Small intestine (tissue), 7 donors: ENCODE measurements at regions not wholly inside any gene's neighbourhood (a gene's known extent, or its start where the extent isn't known, plus 50 kb on each side); places are given as distances from the start of the nearest gene placed in this dataset.

Experiments
- DNase-seq, 2 donors: peaks; one replicate each; pipeline versions ENCODE4 v3.0.0 to v3.0.0-alpha.2; 2013
- FAIRE-seq: peaks from 2 replicates; lab custom pipeline; 2012; peaks lifted over from hg19 to GRCh38; lab: Jason Lieb, UNC
- H3K27ac ChIP-seq, 3 donors: one replicate each; pipeline ENCODE4 v1.5.1; 2013; ENCODE audit warnings: low read length in 2 of 3, mild to moderate bottlenecking in 2 of 3, control low read depth in 1 of 3, inconsistent platforms in 1 of 3, low read depth in 1 of 3, moderate library complexity in 1 of 3
- H3K27me3 ChIP-seq, 3 donors: one replicate each; pipeline ENCODE4 v1.6.1; 2013; ENCODE audit warnings: low read length in 3 of 3, inconsistent platforms in 1 of 3; ENCODE audit not compliant: control insufficient read depth in 3 of 3, insufficient read depth in 3 of 3
- H3K36me3 ChIP-seq, 3 donors: one replicate each; pipeline ENCODE4 v1.6.1; 2013; ENCODE audit warnings: low read length in 3 of 3, inconsistent platforms in 1 of 3, low read depth in 1 of 3, mild to moderate bottlenecking in 1 of 3, moderate library complexity in 1 of 3; ENCODE audit not compliant: control insufficient read depth in 3 of 3, insufficient read depth in 2 of 3
- H3K4me1 ChIP-seq, 3 donors: one replicate each; pipeline ENCODE4 v1.6.1; 2013; ENCODE audit warnings: low read length in 2 of 3, inconsistent platforms in 1 of 3, low read depth in 1 of 3, mild to moderate bottlenecking in 1 of 3, moderate library complexity in 1 of 3; ENCODE audit not compliant: control insufficient read depth in 3 of 3, insufficient read depth in 2 of 3
- H3K4me3 ChIP-seq, 3 donors: one replicate each; pipeline ENCODE4 v1.5.1; 2013; ENCODE audit warnings: low read length in 3 of 3, control low read depth in 1 of 3, inconsistent platforms in 1 of 3, low read depth in 1 of 3, mild to moderate bottlenecking in 1 of 3, moderate library complexity in 1 of 3
- H3K9me3 ChIP-seq, 2 donors: one replicate each; pipeline ENCODE4 v1.6.1; 2013; ENCODE audit warnings: low read depth in 1 of 2, low read length in 1 of 2; ENCODE audit not compliant: control insufficient read depth in 2 of 2, insufficient read depth in 1 of 2
- WGBS, 3 donors: extraction: QIAGEN DNeasy Blood & Tissue Kit; methylation state at CpG; one replicate each; pipeline ENCODE4 v1.1.7; 2013; 5-methylcytosine and 5-hydroxymethylcytosine counted together
- donor health status: healthy with polysubstance abuse.
- donor health status: control.
- donor health status: control.
- donor health status: Bipolar disorder and iron deficiency.
- donor health status: healthy.

DNA sequence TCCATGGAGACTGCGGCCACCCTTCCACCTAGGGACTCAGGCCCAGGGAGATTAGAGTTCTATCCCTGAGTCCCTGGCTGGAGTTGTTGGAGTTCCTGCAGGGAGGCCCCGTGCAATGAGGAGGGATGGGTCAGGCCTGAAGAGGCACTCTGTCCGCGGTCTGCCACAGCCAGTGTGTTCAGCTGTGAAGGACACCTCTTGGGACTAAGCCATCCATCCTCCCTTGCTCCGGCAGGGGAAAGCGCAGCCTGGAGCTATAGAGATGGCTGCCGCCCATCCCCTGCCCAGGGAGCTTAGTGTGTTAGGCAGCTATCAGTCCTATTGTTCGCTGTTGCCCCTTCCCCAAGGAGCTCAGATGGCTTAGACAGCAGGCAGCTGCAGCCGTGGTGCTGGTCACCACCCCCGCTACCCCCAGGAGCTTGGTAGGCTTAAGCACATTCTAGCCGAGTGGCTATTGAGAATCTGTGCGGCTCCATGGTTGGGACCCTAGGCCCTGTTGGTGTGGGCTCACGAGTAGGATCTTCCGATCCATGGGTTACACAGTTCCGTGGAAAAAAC, 141.3 kb downstream of the CYB561 start:
- WGBS, 3 donors = 92 to 93% (median 93%) methylated on average over 15 of the region's 15 CpGs
- FAIRE-seq (no peak), DNase-seq (no peak)
- Histone ChIP-seq H3K9me3 (peaks cover 0 to 8% of the 10 kb centered on the region in 2 donors), H3K4me3 (no peak overlapping the region), H3K27me3 (no peaks in the 10 kb centered on the region), H3K36me3 (peaks cover 0 to 5% (median 0%) of the 10 kb centered on the region in 3 donors), H3K27ac (no peak overlapping the region), H3K4me1 (no peaks in the 10 kb centered on the region)

DNA sequence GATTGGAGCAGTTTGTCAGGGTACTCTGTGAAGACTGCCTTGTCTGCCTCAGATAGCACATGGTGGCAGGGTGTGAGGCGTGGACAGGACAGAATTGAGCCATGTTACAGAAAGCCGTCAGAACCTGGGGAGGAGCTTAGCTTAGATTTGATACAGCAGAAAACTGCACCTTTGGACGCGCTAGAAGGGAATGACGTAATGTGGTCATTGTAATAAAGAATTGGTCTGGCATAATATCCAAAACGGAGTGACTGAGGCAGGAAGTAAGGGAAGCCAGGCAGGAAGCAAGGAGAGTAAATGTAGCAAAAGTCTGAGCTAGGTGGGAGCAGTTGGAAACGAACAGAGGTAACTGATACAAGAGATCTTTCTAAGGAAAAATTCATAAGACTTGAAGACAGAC, 140.2 kb downstream of the CYB561 start:
- H3K27ac ChIP-seq = no peak overlapping the region
- H3K4me3 ChIP-seq = no peak overlapping the region
- 80 to 85% (median 82%) methylated on average over 7 of the region's 7 CpGs for WGBS, 3 donors
- DNase-seq (peak in 1 of 2 donors; percentile 6), FAIRE-seq (no peak)
- peaks cover 0 to 8% of the 10 kb centered on the region in 2 donors for H3K9me3 ChIP-seq
- peaks cover 0 to 5% (median 0%) of the 10 kb centered on the region in 3 donors for H3K36me3 ChIP-seq
- no peaks in the 10 kb centered on the region for H3K27me3 ChIP-seq
- no peaks in the 10 kb centered on the region for H3K4me1 ChIP-seq

DNA sequence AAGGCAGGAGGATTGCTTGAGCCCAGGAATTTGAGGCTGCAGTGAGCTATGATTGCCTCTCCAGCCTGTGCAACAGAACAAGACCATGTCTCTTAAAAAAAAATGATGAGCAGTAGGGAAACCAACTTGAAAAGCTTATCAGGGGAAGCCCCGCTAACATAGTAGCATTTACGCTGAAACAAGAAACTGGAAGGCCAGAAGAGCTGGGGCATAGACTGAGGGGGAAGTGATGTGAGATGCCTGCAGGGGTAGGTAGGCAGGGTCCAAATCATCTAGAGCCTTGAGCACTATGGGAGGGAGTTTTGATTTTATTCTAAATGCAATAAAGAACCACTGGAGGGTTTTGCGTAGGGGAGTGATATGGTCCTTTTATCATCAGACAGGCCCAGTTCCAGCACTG, 139.3 kb downstream of the CYB561 start:
- no peaks in the 10 kb centered on the region for H3K4me1 ChIP-seq
- H3K9me3 ChIP-seq = peaks cover 0 to 8% of the 10 kb centered on the region in 2 donors
- peaks cover 0 to 5% (median 0%) of the 10 kb centered on the region in 3 donors for H3K36me3 ChIP-seq
- DNase-seq (no peak), FAIRE-seq (no peak)
- no peak overlapping the region for H3K4me3 ChIP-seq
- 94 to 97% (median 95%) methylated on average over 3 of the region's 3 CpGs for WGBS, 3 donors
- H3K27me3 ChIP-seq = no peaks in the 10 kb centered on the region
- H3K27ac ChIP-seq = no peak overlapping the region

GRCh38 chr17:63308272-63308671, 137.8 kb downstream of the CYB561 start:
- Histone ChIP-seq H3K36me3 (peaks cover 0 to 5% (median 0%) of the 10 kb centered on the region in 3 donors), H3K4me3 (no peak overlapping the region), H3K27ac (no peak overlapping the region), H3K9me3 (peaks cover 0 to 8% of the 10 kb centered on the region in 2 donors), H3K4me1 (no peaks in the 10 kb centered on the region), H3K27me3 (no peaks in the 10 kb centered on the region)
- FAIRE-seq (no peak), DNase-seq (no peak)
- 95 to 98% (median 97%) methylated on average over 1 of the region's 1 CpG for WGBS, 3 donors

DNA sequence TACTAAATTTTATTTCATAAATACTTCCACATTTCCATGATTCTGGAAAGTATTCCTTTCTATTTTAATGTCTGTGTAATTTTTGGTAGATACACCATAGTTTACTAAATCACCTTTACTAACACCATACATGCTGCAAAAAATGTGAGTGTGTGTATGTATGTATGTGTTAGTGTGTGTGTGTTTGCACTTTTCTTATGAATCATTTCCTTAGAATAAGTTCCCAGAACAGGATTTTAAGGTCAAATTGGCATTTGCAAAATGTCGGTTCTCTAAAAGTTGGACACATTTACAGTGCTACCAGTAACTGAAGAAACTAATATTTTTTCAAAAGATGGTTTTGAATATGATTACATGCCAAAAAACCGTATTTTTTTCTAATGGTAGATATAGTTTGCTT, 137.1 kb downstream of the CYB561 start:
- Histone ChIP-seq H3K9me3 (peaks cover 0 to 8% of the 10 kb centered on the region in 2 donors), H3K36me3 (peaks cover 0 to 5% (median 0%) of the 10 kb centered on the region in 3 donors), H3K4me3 (no peak overlapping the region), H3K27ac (no peak overlapping the region), H3K27me3 (no peaks in the 10 kb centered on the region), H3K4me1 (peaks cover 0 to 2% (median 0%) of the 10 kb centered on the region in 3 donors)
- no peak for FAIRE-seq
- DNase-seq = no peak
- WGBS, 3 donors = 45 to 72% (median 64%) methylated on average over 2 of the region's 2 CpGs

DNA sequence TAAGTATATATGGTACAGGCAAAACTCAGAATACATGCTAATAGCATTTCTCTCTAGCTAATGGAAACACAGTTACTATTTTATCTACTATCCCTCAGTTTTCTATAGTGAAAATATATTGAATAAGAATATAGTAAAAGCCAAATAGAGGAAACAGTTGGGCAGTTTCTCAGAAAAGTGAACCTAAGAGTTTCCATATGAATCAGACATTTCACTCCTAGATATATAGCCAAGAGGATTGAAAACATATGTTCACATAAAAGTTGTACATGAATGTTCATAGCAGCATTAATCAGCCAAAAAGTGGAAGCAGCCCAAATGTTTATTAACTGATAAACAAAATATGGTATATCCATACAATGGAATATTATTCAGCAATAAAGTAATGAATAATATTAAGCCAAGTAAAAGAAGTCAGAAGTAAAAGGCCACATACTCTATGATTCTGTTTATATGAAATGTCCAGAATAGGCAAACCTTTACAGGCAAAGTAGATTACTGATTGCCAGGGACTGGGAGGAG, 134.6 kb downstream of the CYB561 start:
- FAIRE-seq = no peak
- DNase-seq = no peak
- Histone ChIP-seq H3K9me3 (no peaks in the 10 kb centered on the region), H3K27ac (no peak overlapping the region), H3K36me3 (peaks cover 0 to 8% (median 0%) of the 10 kb centered on the region in 3 donors), H3K4me1 (peaks cover 0 to 5% (median 0%) of the 10 kb centered on the region in 3 donors), H3K27me3 (no peaks in the 10 kb centered on the region), H3K4me3 (no peak overlapping the region)

- 10 to 71% (median 39%) methylated on average over 10 of the region's 10 CpGs for WGBS, 3 donors
- FAIRE-seq = no peak
Observed at GRCh38 chr17:63314761-63315160, 131.3 kb downstream of the CYB561 start.

GRCh38 chr17:63316100-63316499, 130.0 kb downstream of the CYB561 start:
- WGBS, 3 donors = 62 to 71% (median 65%) methylated on average over 1 of the region's 1 CpG
- Histone ChIP-seq H3K9me3 (no peaks in the 10 kb centered on the region), H3K4me3 (no peak overlapping the region), H3K4me1 (peaks cover 0 to 5% (median 0%) of the 10 kb centered on the region in 3 donors), H3K27me3 (no peaks in the 10 kb centered on the region), H3K36me3 (peaks cover 0 to 6% (median 0%) of the 10 kb centered on the region in 3 donors), H3K27ac (no peak overlapping the region)
- FAIRE-seq = no peak
- no peak for DNase-seq

More at GRCh38 chr17:63314761-63315160, 131.3 kb downstream of the CYB561 start:
- H3K27me3 ChIP-seq = no peaks in the 10 kb centered on the region
- no peaks in the 10 kb centered on the region for H3K9me3 ChIP-seq
- DNase-seq = peak; percentile 46 to 59
- H3K4me1 ChIP-seq = peaks cover 0 to 5% (median 0%) of the 10 kb centered on the region in 3 donors
- H3K4me3 ChIP-seq = no peak overlapping the region
- no peak overlapping the region for H3K27ac ChIP-seq
- H3K36me3 ChIP-seq = peaks cover 0 to 6% (median 0%) of the 10 kb centered on the region in 3 donors
